ENCODE measurements at regions not wholly inside any gene's neighbourhood (a gene's known extent, or its start where the extent isn't known, plus 50 kb on each side); places are given as distances from the start of the nearest gene placed in this dataset.

DNA sequence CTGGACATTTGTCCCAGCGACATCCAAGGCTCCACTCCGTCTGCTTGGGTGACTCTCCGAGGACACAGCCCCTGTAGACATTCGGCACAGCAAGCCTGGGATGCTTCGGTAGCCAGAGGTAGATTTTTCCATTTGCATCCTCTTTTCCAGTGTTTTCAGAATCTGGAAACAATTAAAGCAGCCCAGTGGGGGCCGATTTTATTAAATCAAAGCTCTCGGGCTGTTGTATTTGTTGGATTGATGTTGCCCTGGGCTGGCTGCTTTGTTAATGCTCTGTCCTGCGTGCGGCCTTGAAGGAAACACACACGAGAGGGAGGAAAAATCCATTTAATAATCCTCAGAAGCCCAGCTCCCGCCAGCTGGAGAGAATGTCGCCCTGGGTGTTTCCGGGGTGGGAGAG lies 158.1 kb upstream of the CIBAR2 start:
- WGBS (ENCODE audit: low lambda C conversion rate): 79% methylated on average over 13 of the region's 13 CpGs
- Histone ChIP-seq H3K27ac (ENCODE audit: extremely low read length, insufficient read depth, low read length) (no peak overlapping the region), H3K27me3 (ENCODE audit: control insufficient read depth in 1 of 2, insufficient read depth in 2 of 2, low read length in 2 of 2) (peaks cover 4 to 6% of the 10 kb centered on the region in 2 experiments; a peak in 2 of 5 replicates), H4K20me1 (ENCODE audit: insufficient read depth, low read length) (peaks cover 8% of the 10 kb centered on the region; the same call in 1 of the 2 replicates), H3K4me1 (ENCODE audit: insufficient read depth, low read length) (no peaks in the 10 kb centered on the region), H3K9ac (ENCODE audit: insufficient read depth, low read depth, low read length) (no peak overlapping the region), H3K36me3 (replicated peaks in 1 of 2; ENCODE audit: control insufficient read depth in 1 of 2, insufficient read depth in 2 of 2, low read length in 2 of 2) (no peaks in the 10 kb centered on the region), H3K4me2 (ENCODE audit: low read depth, low read length) (no peak overlapping the region), H3K4me3 (replicated peaks in 1 of 3; ENCODE audit: insufficient read depth in 1 of 3, low read depth in 2 of 3, low read length in 3 of 3) (no peak overlapping the region), H2AFZ (ENCODE audit: low read length) (no peak overlapping the region), H3K79me2 (ENCODE audit: insufficient read depth, low read length) (no peaks in the 10 kb centered on the region), H3K9me3 (ENCODE audit: low read length) (no peaks in the 10 kb centered on the region)
- FAIRE-seq: no peak
- ChIA-PET POLR2A (no interaction called here), CTCF (ENCODE audit: low intra/inter-chr PET ratio, low total read pairs) (no interaction called here)
- intact Hi-C loops (cut with micrococcal nuclease; ENCODE audit: unreplicated experiment) (no loop called here), in situ Hi-C loops (cut with HindIII; ENCODE audit: extremely low pct_ligation_motif_present, low pct_unique_long_range_greater_than_20kb) (no loop called here)
- ATAC-seq: no peak
- TF ChIP-seq MAF1 (CRISPR knock-in tag; IDR thresholded peaks at IDR 0.05; ENCODE audit: borderline replicate concordance) (no peak), ZNF468 (CRISPR knock-in tag; IDR thresholded peaks at IDR 0.05) (no peak), ZSCAN12 (CRISPR knock-in tag; IDR thresholded peaks at IDR 0.05) (no peak), ZKSCAN8 (CRISPR knock-in tag; IDR thresholded peaks at IDR 0.05; ENCODE audit: borderline replicate concordance) (no peak), CCAR2 (optimal IDR thresholded peaks at IDR 0.05; ENCODE audit: low read depth, low read length) (no peak), KLF13 (CRISPR knock-in tag; IDR thresholded peaks at IDR 0.05) (no peak), ARNT (IDR thresholded peaks at IDR 0.05) (no peak)
- TF ChIP-seq, protein P1, sequence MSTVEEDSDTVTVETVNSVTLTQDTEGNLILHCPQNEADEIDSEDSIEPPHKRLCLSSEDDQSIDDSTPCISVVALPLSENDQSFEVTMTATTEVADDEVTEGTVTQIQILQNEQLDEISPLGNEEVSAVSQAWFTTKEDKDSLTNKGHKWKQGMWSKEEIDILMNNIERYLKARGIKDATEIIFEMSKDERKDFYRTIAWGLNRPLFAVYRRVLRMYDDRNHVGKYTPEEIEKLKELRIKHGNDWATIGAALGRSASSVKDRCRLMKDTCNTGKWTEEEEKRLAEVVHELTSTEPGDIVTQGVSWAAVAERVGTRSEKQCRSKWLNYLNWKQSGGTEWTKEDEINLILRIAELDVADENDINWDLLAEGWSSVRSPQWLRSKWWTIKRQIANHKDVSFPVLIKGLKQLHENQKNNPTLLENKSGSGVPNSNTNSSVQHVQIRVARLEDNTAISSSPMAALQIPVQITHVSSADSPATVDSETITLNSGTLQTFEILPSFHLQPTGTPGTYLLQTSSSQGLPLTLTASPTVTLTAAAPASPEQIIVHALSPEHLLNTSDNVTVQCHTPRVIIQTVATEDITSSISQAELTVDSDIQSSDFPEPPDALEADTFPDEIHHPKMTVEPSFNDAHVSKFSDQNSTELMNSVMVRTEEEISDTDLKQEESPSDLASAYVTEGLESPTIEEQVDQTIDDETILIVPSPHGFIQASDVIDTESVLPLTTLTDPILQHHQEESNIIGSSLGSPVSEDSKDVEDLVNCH (CRISPR knock-in tag; IDR thresholded peaks at IDR 0.05): no peak
- TF ChIP-seq, protein P2, sequence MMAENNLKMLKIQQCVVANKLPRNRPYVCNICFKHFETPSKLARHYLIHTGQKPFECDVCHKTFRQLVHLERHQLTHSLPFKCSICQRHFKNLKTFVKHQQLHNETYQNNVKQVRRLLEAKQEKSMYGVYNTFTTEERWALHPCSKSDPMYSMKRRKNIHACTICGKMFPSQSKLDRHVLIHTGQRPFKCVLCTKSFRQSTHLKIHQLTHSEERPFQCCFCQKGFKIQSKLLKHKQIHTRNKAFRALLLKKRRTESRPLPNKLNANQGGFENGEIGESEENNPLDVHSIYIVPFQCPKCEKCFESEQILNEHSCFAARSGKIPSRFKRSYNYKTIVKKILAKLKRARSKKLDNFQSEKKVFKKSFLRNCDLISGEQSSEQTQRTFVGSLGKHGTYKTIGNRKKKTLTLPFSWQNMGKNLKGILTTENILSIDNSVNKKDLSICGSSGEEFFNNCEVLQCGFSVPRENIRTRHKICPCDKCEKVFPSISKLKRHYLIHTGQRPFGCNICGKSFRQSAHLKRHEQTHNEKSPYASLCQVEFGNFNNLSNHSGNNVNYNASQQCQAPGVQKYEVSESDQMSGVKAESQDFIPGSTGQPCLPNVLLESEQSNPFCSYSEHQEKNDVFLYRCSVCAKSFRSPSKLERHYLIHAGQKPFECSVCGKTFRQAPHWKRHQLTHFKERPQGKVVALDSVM (CRISPR knock-in tag; IDR thresholded peaks at IDR 0.05): no peak
- DNase-seq (ENCODE audit: low spot score): no peak
- no TSS peak for BruUV-seq (replicated peaks)
